ENCODE measurements at regions not wholly inside any gene's neighbourhood (a gene's known extent, or its start where the extent isn't known, plus 50 kb on each side); places are given as distances from the start of the nearest gene placed in this dataset.

- H3K23me2 ChIP-seq (ENCODE audit: low read depth, low read length) = no peaks in the 10 kb centered on the region
- CTCF ChIA-PET (ENCODE audit: partially characterized antibody) = interaction anchor here (0.6 to 1.8 kb wide), 21 partner anchors 9 to 1629 kb away, joined by 3 to 8 read pairs (median 3); no protein-coding TSS in a partner anchor
Observed at GRCh38 chr4:65007841-65008439, 598.7 kb upstream of the TECRL start.

More at GRCh38 chr4:65007841-65008439, 598.7 kb upstream of the TECRL start:
- WGBS, 2 experiments (ENCODE audit: extremely low coverage in 1 of 2, insufficient coverage in 1 of 2, insufficient read length in 1 of 2, insufficient replicate concordance in 2 of 2, low coverage in 1 of 2, low lambda C conversion rate in 2 of 2, missing lambda C conversion rate in 1 of 2) = 56% methylated on average over 5 of the region's 5 CpGs; no CpG with 5 or more reads in 1 of the 2 experiments
- no peak overlapping the region for H2BK12ac ChIP-seq (ENCODE audit: low read depth, low read length)
- H2BK20ac ChIP-seq (ENCODE audit: low read length) = no peak overlapping the region
- H3K4me1 ChIP-seq (replicated peaks in 1 of 4; ENCODE audit: control insufficient read depth in 3 of 4, insufficient read depth in 4 of 4, low read length in 3 of 4) = no peaks in the 10 kb centered on the region
- no peak overlapping the region for H3K14ac ChIP-seq (ENCODE audit: insufficient read length)
- no peaks in the 10 kb centered on the region for H3K36me3 ChIP-seq (ENCODE audit: control insufficient read depth in 2 of 4, insufficient read depth in 4 of 4, low read length in 3 of 4)
- H3K4me3 ChIP-seq (ENCODE audit: extremely low read depth in 1 of 4, insufficient read depth in 2 of 4, low read depth in 3 of 4, low read length in 4 of 4) = no peak overlapping the region
- no peak overlapping the region for H4K91ac ChIP-seq (replicated peaks; ENCODE audit: insufficient read length, low read length)
- H4K5ac ChIP-seq (ENCODE audit: insufficient read length, low read depth, low read length) = no peak overlapping the region
- H3K56ac ChIP-seq (replicated peaks; ENCODE audit: insufficient read length, low read depth, low read length) = no peak overlapping the region
- H3K79me2 ChIP-seq (ENCODE audit: control insufficient read depth in 1 of 2, insufficient read depth in 2 of 2, low read length in 2 of 2) = no peaks in the 10 kb centered on the region
- no peak overlapping the region for H2BK15ac ChIP-seq (ENCODE audit: low read length)
- H3K4ac ChIP-seq (replicated peaks; ENCODE audit: insufficient read length, low read depth, low read length) = no peak overlapping the region
- H3K18ac ChIP-seq (ENCODE audit: extremely low read depth, low read length) = no peak overlapping the region
- no peaks in the 10 kb centered on the region for H3K27me3 ChIP-seq (replicated peaks in 1 of 4; ENCODE audit: control insufficient read depth in 3 of 4, extremely low read depth in 1 of 4, insufficient read depth in 3 of 4, low read length in 3 of 4)
- no peak overlapping the region for H3K23ac ChIP-seq (ENCODE audit: insufficient read length)
- no peak overlapping the region for H2BK5ac ChIP-seq (ENCODE audit: low read depth, low read length)
- no peak overlapping the region for H3K9ac ChIP-seq (replicated peaks in 1 of 4; ENCODE audit: extremely low read depth in 1 of 4, low read depth in 3 of 4, low read length in 3 of 4)
- H3K27ac ChIP-seq (ENCODE audit: low read depth, low read length) = no peak overlapping the region
- DNase-seq (ENCODE audit: low read depth in 1 of 2, low spot score in 2 of 2) = no peak
- no peaks in the 10 kb centered on the region for H3K79me1 ChIP-seq (ENCODE audit: low read depth, low read length)
- POLR2A ChIA-PET (ENCODE audit: partially characterized antibody) = no interaction called here
- no peak overlapping the region for H4K8ac ChIP-seq (ENCODE audit: extremely low read depth, insufficient read depth, low read length)
- no peaks in the 10 kb centered on the region for H4K20me1 ChIP-seq (replicated peaks in 1 of 2; ENCODE audit: control insufficient read depth in 1 of 2, insufficient read depth in 2 of 2, low read length in 2 of 2)
- peak; percentile 39 for FAIRE-seq
- peak in 2 of 3 experiments; percentile 54 to 96; a peak in 3 of 4 replicates for TF ChIP-seq CTCF (IDR thresholded peaks at IDR 0.05; ENCODE audit: control extremely low read depth in 1 of 3, insufficient read depth in 1 of 3, low read depth in 1 of 3, low read length in 3 of 3)
- TF ChIP-seq SIRT6 (IDR thresholded peaks at IDR 0.05; ENCODE audit: low read length) = no peak
- TF ChIP-seq RAD21 (IDR thresholded peaks at IDR 0.05 in 1 of 2, conservative IDR thresholded peaks at IDR 0.05 in 1 of 2; ENCODE audit: low read depth in 2 of 2, low read length in 2 of 2) = peak; percentile 74 to 80
- H2AFZ ChIP-seq (ENCODE audit: low read length) = no peak overlapping the region
- no peak overlapping the region for H2BK120ac ChIP-seq (replicated peaks; ENCODE audit: low read depth, low read length)
- H3K9me3 ChIP-seq (ENCODE audit: insufficient read depth in 2 of 2, low read depth in 1 of 2, low read length in 1 of 2) = no peaks in the 10 kb centered on the region
- H2AK5ac ChIP-seq (ENCODE audit: low read depth, low read length) = no peak overlapping the region
- no peak overlapping the region for H3K4me2 ChIP-seq (ENCODE audit: insufficient read depth in 1 of 2, low read depth in 2 of 2, low read length in 2 of 2)
